GM21528 (cell line): ENCODE measurements at regions not wholly inside any gene's neighbourhood (a gene's known extent, or its start where the extent isn't known, plus 50 kb on each side); places are given as distances from the start of the nearest gene placed in this dataset.

ENCODE experiments used
- ATAC-seq: cut with Tn5 transposase; IDR thresholded peaks from one replicate; pipeline ENCODE4 v1.9.1; 2021; ENCODE audit warnings: mild to moderate bottlenecking, moderate library complexity; ENCODE audit not compliant: unreplicated experiment, low FRiP score

- no peak for ATAC-seq
Measured at GRCh38 chr2:12221584-12221983, 475.2 kb downstream of the LPIN1 start.

GRCh38 chr2:12222554-12222953 lies 476.1 kb downstream of the LPIN1 start:
- ATAC-seq = no peak

GRCh38 chr2:12223732-12224131 lies 477.3 kb downstream of the LPIN1 start:
- ATAC-seq = no peak

GRCh38 chr2:12226653-12227052 lies 480.2 kb downstream of the LPIN1 start:
- no peak for ATAC-seq

GRCh38 chr2:12227941-12228608 lies 481.6 kb downstream of the LPIN1 start:
- ATAC-seq = no peak

GRCh38 chr2:12231288-12231687 lies 484.9 kb downstream of the LPIN1 start:
- no peak for ATAC-seq

- ATAC-seq = no peak
Measured at GRCh38 chr2:12232876-12233275, 483.9 kb upstream of the TRIB2 start.

- no peak for ATAC-seq
Measured at GRCh38 chr2:12236136-12236844, 480.4 kb upstream of the TRIB2 start.

GRCh38 chr2:12240206-12240605 lies 476.5 kb upstream of the TRIB2 start:
- no peak for ATAC-seq

GRCh38 chr2:12243381-12243780 lies 473.4 kb upstream of the TRIB2 start:
- no peak for ATAC-seq

GRCh38 chr2:12244070-12244469 lies 472.7 kb upstream of the TRIB2 start:
- no peak for ATAC-seq

GRCh38 chr2:12251121-12251520 lies 465.6 kb upstream of the TRIB2 start:
- ATAC-seq = no peak

GRCh38 chr2:12251749-12252148 lies 465.0 kb upstream of the TRIB2 start:
- no peak for ATAC-seq

GRCh38 chr2:12253167-12253778 lies 463.5 kb upstream of the TRIB2 start:
- ATAC-seq = no peak

- ATAC-seq = no peak
Measured at GRCh38 chr2:12254280-12254860, 462.4 kb upstream of the TRIB2 start.

GRCh38 chr2:12256206-12256605 lies 460.5 kb upstream of the TRIB2 start:
- no peak for ATAC-seq

- no peak for ATAC-seq
Measured at GRCh38 chr2:12257476-12257875, 459.3 kb upstream of the TRIB2 start.

GRCh38 chr2:12259493-12259892 lies 457.2 kb upstream of the TRIB2 start:
- no peak for ATAC-seq

GRCh38 chr2:12261986-12262680 lies 454.6 kb upstream of the TRIB2 start:
- ATAC-seq = no peak

- ATAC-seq = no peak
Measured at GRCh38 chr2:12262681-12263436, 453.9 kb upstream of the TRIB2 start.
